HepG2 (cell line): ENCODE measurements at regions not wholly inside any gene's neighbourhood (a gene's known extent, or its start where the extent isn't known, plus 50 kb on each side); places are given as distances from the start of the nearest gene placed in this dataset.

Experiments
- EZH2 ChIP-seq: conservative IDR thresholded peaks from 2 replicates; pipeline ENCODE4 v1.6.1; 2012; ENCODE audit warnings: mild to moderate bottlenecking, low read depth, low read length, moderate library complexity
- GATAD1 ChIP-seq: IDR thresholded peaks from 2 replicates; pipeline ENCODE4 v1.6.1; 2016; ENCODE audit warnings: missing genetic modification reagents, missing compliant biosample characterization
- HDAC1 ChIP-seq: sonication (generic); formaldehyde crosslinking; IDR thresholded peaks from 2 replicates; pipeline ENCODE4 v1.5.1; 2020; ENCODE audit warnings: mild to moderate bottlenecking, missing genetic modification reagents
- PREB ChIP-seq: sonication (generic); formaldehyde crosslinking; IDR thresholded peaks from 2 replicates; pipeline ENCODE4 v1.4.0; 2020; ENCODE audit warnings: missing genetic modification reagents
- SKIL ChIP-seq: sonication (generic); formaldehyde crosslinking; IDR thresholded peaks from 2 replicates; pipeline ENCODE4 v1.8.0; 2022; ENCODE audit warnings: missing genetic modification reagents, mild to moderate bottlenecking, moderate library complexity, borderline replicate concordance
- ZFP36 ChIP-seq: fragments of 150-350 bp; IDR thresholded peaks from 2 replicates; pipeline ENCODE4 v1.6.1; 2018; ENCODE audit warnings: borderline replicate concordance, low read length, low read depth; ENCODE audit not compliant: partially characterized antibody
- ZNF296 ChIP-seq: sonication (generic); formaldehyde crosslinking; conservative IDR thresholded peaks from 2 replicates; pipeline ENCODE4 v1.5.0; 2020; ENCODE audit warnings: mild to moderate bottlenecking, missing genetic modification reagents
- ZSCAN29 ChIP-seq: sonication (generic); formaldehyde crosslinking; conservative IDR thresholded peaks from 2 replicates; pipeline ENCODE4 v1.4.0; 2020; ENCODE audit warnings: mild to moderate bottlenecking, missing genetic modification reagents
- TF ChIP-seq, protein P1 (sequence below): sonication (generic); formaldehyde crosslinking; IDR thresholded peaks from 2 replicates; pipeline ENCODE4 v1.5.0; 2020; ENCODE audit warnings: mild to moderate bottlenecking, missing genetic modification reagents, moderate library complexity

GRCh38 chr10:9024210-9024609 is 969.7 kb downstream of the GATA3 start:
- TF ChIP-seq GATAD1 (no peak), ZNF296 (no peak), EZH2 (no peak), HDAC1 (no peak), SKIL (no peak), PREB (no peak), ZFP36 (no peak), ZSCAN29 (CRISPR knock-in tag) (no peak)
- TF ChIP-seq, protein P1, sequence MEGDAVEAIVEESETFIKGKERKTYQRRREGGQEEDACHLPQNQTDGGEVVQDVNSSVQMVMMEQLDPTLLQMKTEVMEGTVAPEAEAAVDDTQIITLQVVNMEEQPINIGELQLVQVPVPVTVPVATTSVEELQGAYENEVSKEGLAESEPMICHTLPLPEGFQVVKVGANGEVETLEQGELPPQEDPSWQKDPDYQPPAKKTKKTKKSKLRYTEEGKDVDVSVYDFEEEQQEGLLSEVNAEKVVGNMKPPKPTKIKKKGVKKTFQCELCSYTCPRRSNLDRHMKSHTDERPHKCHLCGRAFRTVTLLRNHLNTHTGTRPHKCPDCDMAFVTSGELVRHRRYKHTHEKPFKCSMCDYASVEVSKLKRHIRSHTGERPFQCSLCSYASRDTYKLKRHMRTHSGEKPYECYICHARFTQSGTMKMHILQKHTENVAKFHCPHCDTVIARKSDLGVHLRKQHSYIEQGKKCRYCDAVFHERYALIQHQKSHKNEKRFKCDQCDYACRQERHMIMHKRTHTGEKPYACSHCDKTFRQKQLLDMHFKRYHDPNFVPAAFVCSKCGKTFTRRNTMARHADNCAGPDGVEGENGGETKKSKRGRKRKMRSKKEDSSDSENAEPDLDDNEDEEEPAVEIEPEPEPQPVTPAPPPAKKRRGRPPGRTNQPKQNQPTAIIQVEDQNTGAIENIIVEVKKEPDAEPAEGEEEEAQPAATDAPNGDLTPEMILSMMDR (CRISPR knock-in tag) = no peak
